ENCODE measurements at regions not wholly inside any gene's neighbourhood (a gene's known extent, or its start where the extent isn't known, plus 50 kb on each side); places are given as distances from the start of the nearest gene placed in this dataset.

GRCh38 chr14:85276161-85276978 lies 253.6 kb upstream of the FLRT2 start:
- 95% methylated on average over 5 of the region's 5 CpGs for WGBS
- no peak for DNase-seq (ENCODE audit: low read depth in 6 of 9, low spot score in 9 of 9)
- H3K27me3 ChIP-seq (ENCODE audit: control insufficient read depth in 2 of 2, insufficient read depth in 1 of 2, low read length in 1 of 2), result no peaks in the 10 kb centered on the region

GRCh38 chr14:85276979-85277228 lies 253.0 kb upstream of the FLRT2 start:
- Histone ChIP-seq H3K27ac (ENCODE audit: low read depth in 1 of 2, low read length in 1 of 2) (no peak overlapping the region), H3K4me3 (ENCODE audit: low read length in 2 of 2) (no peak overlapping the region), H3K9me3 (ENCODE audit: control insufficient read depth in 2 of 2, insufficient read depth in 1 of 2, low read length in 1 of 2) (no peaks in the 10 kb centered on the region), H3K27me3 (ENCODE audit: control insufficient read depth in 2 of 2, insufficient read depth in 1 of 2, low read length in 1 of 2) (no peaks in the 10 kb centered on the region), H3K4me1 (ENCODE audit: control insufficient read depth in 2 of 2, insufficient read depth in 2 of 2, low read length in 2 of 2) (no peaks in the 10 kb centered on the region), H3K36me3 (ENCODE audit: control insufficient read depth in 2 of 2, insufficient read depth in 2 of 2, low read length in 1 of 2) (no peaks in the 10 kb centered on the region)
- 95% methylated on average over 2 of the region's 2 CpGs for WGBS
- no peak for DNase-seq (ENCODE audit: low read depth in 6 of 9, low spot score in 9 of 9)

More at GRCh38 chr14:85276161-85276978, 253.6 kb upstream of the FLRT2 start:
- Histone ChIP-seq H3K27ac (ENCODE audit: low read depth in 1 of 2, low read length in 1 of 2) (no peak overlapping the region), H3K4me1 (ENCODE audit: control insufficient read depth in 2 of 2, insufficient read depth in 2 of 2, low read length in 2 of 2) (no peaks in the 10 kb centered on the region), H3K9me3 (ENCODE audit: control insufficient read depth in 2 of 2, insufficient read depth in 1 of 2, low read length in 1 of 2) (no peaks in the 10 kb centered on the region), H3K4me3 (ENCODE audit: low read length in 2 of 2) (no peak overlapping the region), H3K36me3 (ENCODE audit: control insufficient read depth in 2 of 2, insufficient read depth in 2 of 2, low read length in 1 of 2) (no peaks in the 10 kb centered on the region)

GRCh38 chr14:85279407-85279806 lies 250.5 kb upstream of the FLRT2 start:
- no peaks in the 10 kb centered on the region for H3K27me3 ChIP-seq (ENCODE audit: control insufficient read depth in 2 of 2, insufficient read depth in 1 of 2, low read length in 1 of 2)
- no peak overlapping the region for H3K4me3 ChIP-seq (ENCODE audit: low read length in 2 of 2)
- no peak overlapping the region for H3K27ac ChIP-seq (ENCODE audit: low read depth in 1 of 2, low read length in 1 of 2)
- no peaks in the 10 kb centered on the region for H3K4me1 ChIP-seq (ENCODE audit: control insufficient read depth in 2 of 2, insufficient read depth in 2 of 2, low read length in 2 of 2)
- H3K9me3 ChIP-seq (ENCODE audit: control insufficient read depth in 2 of 2, insufficient read depth in 1 of 2, low read length in 1 of 2), result no peaks in the 10 kb centered on the region
- 97% methylated on average over 1 of the region's 1 CpG for WGBS
- DNase-seq (ENCODE audit: low read depth in 6 of 9, low spot score in 9 of 9), result no peak
- no peaks in the 10 kb centered on the region for H3K36me3 ChIP-seq (ENCODE audit: control insufficient read depth in 2 of 2, insufficient read depth in 2 of 2, low read length in 1 of 2)

GRCh38 chr14:85280074-85280473 lies 249.9 kb upstream of the FLRT2 start:
- DNase-seq (ENCODE audit: low read depth in 6 of 9, low spot score in 9 of 9), result no peak
- H3K4me1 ChIP-seq (ENCODE audit: control insufficient read depth in 2 of 2, insufficient read depth in 2 of 2, low read length in 2 of 2), result no peaks in the 10 kb centered on the region
- no peaks in the 10 kb centered on the region for H3K9me3 ChIP-seq (ENCODE audit: control insufficient read depth in 2 of 2, insufficient read depth in 1 of 2, low read length in 1 of 2)
- H3K27me3 ChIP-seq (ENCODE audit: control insufficient read depth in 2 of 2, insufficient read depth in 1 of 2, low read length in 1 of 2), result no peaks in the 10 kb centered on the region
- 91% methylated on average over 2 of the region's 2 CpGs for WGBS
- no peak overlapping the region for H3K4me3 ChIP-seq (ENCODE audit: low read length in 2 of 2)
- no peaks in the 10 kb centered on the region for H3K36me3 ChIP-seq (ENCODE audit: control insufficient read depth in 2 of 2, insufficient read depth in 2 of 2, low read length in 1 of 2)
- no peak overlapping the region for H3K27ac ChIP-seq (ENCODE audit: low read depth in 1 of 2, low read length in 1 of 2)

DNA sequence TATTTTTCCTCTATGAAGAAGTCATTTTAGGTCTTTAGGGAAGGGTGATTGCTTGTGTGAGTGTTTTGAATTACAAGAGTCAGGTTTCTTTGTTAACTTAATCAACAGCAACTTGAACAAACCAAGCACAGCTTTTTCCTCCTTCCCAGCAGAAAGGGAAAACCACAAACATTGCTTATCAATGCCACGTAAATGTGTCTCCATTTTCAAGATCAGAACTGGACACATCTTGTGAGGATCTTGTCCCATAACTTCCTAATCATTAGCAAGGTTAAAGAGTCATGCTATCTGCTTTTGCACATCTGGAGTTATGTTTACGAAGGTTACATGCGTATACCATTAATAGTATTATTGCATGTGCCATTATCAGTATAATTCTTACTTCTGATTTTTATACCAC lies 248.0 kb upstream of the FLRT2 start:
- no peaks in the 10 kb centered on the region for H3K36me3 ChIP-seq (ENCODE audit: control insufficient read depth in 2 of 2, insufficient read depth in 2 of 2, low read length in 1 of 2)
- H3K27me3 ChIP-seq (ENCODE audit: control insufficient read depth in 2 of 2, insufficient read depth in 1 of 2, low read length in 1 of 2), result no peaks in the 10 kb centered on the region
- H3K27ac ChIP-seq (ENCODE audit: low read depth in 1 of 2, low read length in 1 of 2), result no peak overlapping the region
- H3K4me1 ChIP-seq (ENCODE audit: control insufficient read depth in 2 of 2, insufficient read depth in 2 of 2, low read length in 2 of 2), result no peaks in the 10 kb centered on the region
- H3K4me3 ChIP-seq (ENCODE audit: low read length in 2 of 2), result no peak overlapping the region
- no peak for DNase-seq (ENCODE audit: low read depth in 6 of 9, low spot score in 9 of 9)
- 81% methylated on average over 3 of the region's 3 CpGs for WGBS
- no peaks in the 10 kb centered on the region for H3K9me3 ChIP-seq (ENCODE audit: control insufficient read depth in 2 of 2, insufficient read depth in 1 of 2, low read length in 1 of 2)

DNA sequence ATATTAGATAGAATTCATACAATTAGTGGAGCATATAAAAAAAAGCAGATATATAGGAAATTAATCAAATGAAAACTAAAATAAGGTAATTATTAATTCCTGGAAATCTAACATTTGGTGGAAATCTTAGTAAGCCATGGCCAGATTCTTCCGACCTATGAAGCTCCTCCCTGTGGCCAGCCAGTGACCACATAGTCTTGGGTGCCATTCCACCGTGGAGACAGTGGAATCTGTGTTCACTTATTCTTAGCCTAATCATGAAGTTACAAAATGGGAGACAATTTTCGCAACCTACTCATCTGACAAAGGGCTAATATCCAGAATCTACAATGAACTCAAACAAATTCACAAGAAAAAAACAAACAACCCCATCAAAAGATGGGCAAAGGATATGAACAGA lies 241.9 kb upstream of the FLRT2 start:
- WGBS, result 98% methylated on average over 3 of the region's 3 CpGs
- Histone ChIP-seq H3K4me1 (ENCODE audit: control insufficient read depth in 2 of 2, insufficient read depth in 2 of 2, low read length in 2 of 2) (no peaks in the 10 kb centered on the region), H3K27me3 (ENCODE audit: control insufficient read depth in 2 of 2, insufficient read depth in 1 of 2, low read length in 1 of 2) (no peaks in the 10 kb centered on the region), H3K27ac (ENCODE audit: low read depth in 1 of 2, low read length in 1 of 2) (no peak overlapping the region), H3K36me3 (ENCODE audit: control insufficient read depth in 2 of 2, insufficient read depth in 2 of 2, low read length in 1 of 2) (no peaks in the 10 kb centered on the region), H3K9me3 (ENCODE audit: control insufficient read depth in 2 of 2, insufficient read depth in 1 of 2, low read length in 1 of 2) (no peaks in the 10 kb centered on the region), H3K4me3 (ENCODE audit: low read length in 2 of 2) (no peak overlapping the region)
- no peak for DNase-seq (ENCODE audit: low read depth in 6 of 9, low spot score in 9 of 9)

DNA sequence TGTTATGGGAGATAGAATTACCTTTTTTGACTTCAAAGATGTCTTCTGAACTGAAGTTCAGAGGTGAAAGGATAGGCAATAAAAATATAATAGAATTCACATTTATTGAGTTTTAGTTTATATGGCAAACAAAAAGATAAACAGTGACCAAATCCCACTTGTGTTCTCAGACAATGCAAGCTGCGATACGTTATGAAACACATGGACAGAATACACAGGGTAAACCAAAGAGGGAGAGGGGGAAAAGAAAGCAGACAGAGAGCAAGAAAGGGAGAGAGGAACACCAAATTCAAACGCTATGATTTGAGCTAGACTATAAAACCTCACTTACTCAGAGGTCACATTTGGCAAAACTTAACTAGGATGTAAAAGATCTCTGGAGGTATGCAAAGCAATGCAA lies 238.2 kb upstream of the FLRT2 start:
- no peaks in the 10 kb centered on the region for H3K9me3 ChIP-seq (ENCODE audit: control insufficient read depth in 2 of 2, insufficient read depth in 1 of 2, low read length in 1 of 2)

GRCh38 chr14:85293612-85294234 lies 236.2 kb upstream of the FLRT2 start:
- no peaks in the 10 kb centered on the region for H3K36me3 ChIP-seq (ENCODE audit: control insufficient read depth in 2 of 2, insufficient read depth in 2 of 2, low read length in 1 of 2)
- H3K4me3 ChIP-seq (ENCODE audit: low read length in 2 of 2), result no peak overlapping the region
- H3K27me3 ChIP-seq (ENCODE audit: control insufficient read depth in 2 of 2, insufficient read depth in 1 of 2, low read length in 1 of 2), result no peaks in the 10 kb centered on the region
- H3K27ac ChIP-seq (ENCODE audit: low read depth in 1 of 2, low read length in 1 of 2), result no peak overlapping the region
- H3K9me3 ChIP-seq (ENCODE audit: control insufficient read depth in 2 of 2, insufficient read depth in 1 of 2, low read length in 1 of 2), result no peaks in the 10 kb centered on the region
- WGBS, result 60% methylated on average over 6 of the region's 6 CpGs
- H3K4me1 ChIP-seq (ENCODE audit: control insufficient read depth in 2 of 2, insufficient read depth in 2 of 2, low read length in 2 of 2), result no peaks in the 10 kb centered on the region
- no peak for DNase-seq (ENCODE audit: low read depth in 6 of 9, low spot score in 9 of 9)

More for the DNA sequence above, 238.2 kb upstream of the FLRT2 start:
- Histone ChIP-seq H3K27me3 (ENCODE audit: control insufficient read depth in 2 of 2, insufficient read depth in 1 of 2, low read length in 1 of 2) (no peaks in the 10 kb centered on the region), H3K4me3 (ENCODE audit: low read length in 2 of 2) (no peak overlapping the region), H3K4me1 (ENCODE audit: control insufficient read depth in 2 of 2, insufficient read depth in 2 of 2, low read length in 2 of 2) (no peaks in the 10 kb centered on the region), H3K36me3 (ENCODE audit: control insufficient read depth in 2 of 2, insufficient read depth in 2 of 2, low read length in 1 of 2) (no peaks in the 10 kb centered on the region), H3K27ac (ENCODE audit: low read depth in 1 of 2, low read length in 1 of 2) (no peak overlapping the region)
- WGBS, result 96% methylated on average over 3 of the region's 3 CpGs
- DNase-seq (ENCODE audit: low read depth in 6 of 9, low spot score in 9 of 9), result no peak

DNA sequence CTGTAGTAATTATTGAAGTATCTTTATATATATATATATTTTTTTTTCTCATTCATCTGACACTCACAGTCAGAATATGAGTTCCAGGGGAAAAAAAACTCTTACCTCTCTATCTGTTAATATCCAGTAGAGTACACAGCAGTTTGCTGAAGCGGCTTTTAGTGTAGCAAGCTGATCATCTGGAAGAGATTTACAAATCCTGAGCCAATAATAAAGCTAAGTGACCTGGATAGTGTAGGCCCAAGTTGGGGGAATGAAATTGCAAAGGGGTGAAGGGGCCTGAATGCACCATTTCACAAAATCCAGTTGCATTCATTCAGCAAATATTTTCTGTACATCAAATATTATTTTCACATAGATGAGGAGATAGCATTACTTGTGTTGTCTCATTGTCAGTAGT lies 234.6 kb upstream of the FLRT2 start:
- Histone ChIP-seq H3K4me3 (ENCODE audit: low read length in 2 of 2) (no peak overlapping the region), H3K27ac (ENCODE audit: low read depth in 1 of 2, low read length in 1 of 2) (no peak overlapping the region), H3K4me1 (ENCODE audit: control insufficient read depth in 2 of 2, insufficient read depth in 2 of 2, low read length in 2 of 2) (no peaks in the 10 kb centered on the region), H3K36me3 (ENCODE audit: control insufficient read depth in 2 of 2, insufficient read depth in 2 of 2, low read length in 1 of 2) (no peaks in the 10 kb centered on the region), H3K9me3 (ENCODE audit: control insufficient read depth in 2 of 2, insufficient read depth in 1 of 2, low read length in 1 of 2) (no peaks in the 10 kb centered on the region), H3K27me3 (ENCODE audit: control insufficient read depth in 2 of 2, insufficient read depth in 1 of 2, low read length in 1 of 2) (no peaks in the 10 kb centered on the region)
- 94% methylated on average over 1 of the region's 1 CpG for WGBS
- DNase-seq (ENCODE audit: low read depth in 6 of 9, low spot score in 9 of 9), result no peak

Measured in thymus (tissue), 11 donors.